Ramos (cell line): ENCODE measurements at regions not wholly inside any gene's neighbourhood (a gene's known extent, or its start where the extent isn't known, plus 50 kb on each side); places are given as distances from the start of the nearest gene placed in this dataset.

Experiments used
- in situ Hi-C: fragments of 300-500 bp; cut with MboI; formaldehyde crosslinking; loops from one replicate; pipeline ENCODE4 v1.14.3; 2022; ENCODE audit warnings: low sequenced_read_pairs; ENCODE audit not compliant: unreplicated experiment

DNA sequence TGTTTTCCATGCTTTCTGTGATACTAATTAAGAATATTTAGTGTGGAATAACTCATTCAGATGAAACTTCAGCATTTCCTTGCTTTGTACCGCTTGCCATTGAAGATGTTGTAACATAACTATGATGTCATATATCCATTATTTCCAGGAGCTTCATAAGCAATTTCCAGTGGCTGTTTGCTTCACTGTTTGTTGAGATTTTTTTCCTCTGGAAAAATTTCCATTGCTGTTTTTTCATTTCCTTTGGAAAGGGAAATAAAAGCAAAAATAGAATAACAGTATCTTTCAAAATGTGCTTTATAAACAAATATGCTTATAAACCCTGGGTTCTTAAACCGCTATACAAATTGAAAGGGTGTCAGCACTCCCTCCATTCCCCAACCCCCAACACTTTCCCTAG, 319.6 kb upstream of the SEMA6D start:
- in situ Hi-C loops: no loop called here

DNA sequence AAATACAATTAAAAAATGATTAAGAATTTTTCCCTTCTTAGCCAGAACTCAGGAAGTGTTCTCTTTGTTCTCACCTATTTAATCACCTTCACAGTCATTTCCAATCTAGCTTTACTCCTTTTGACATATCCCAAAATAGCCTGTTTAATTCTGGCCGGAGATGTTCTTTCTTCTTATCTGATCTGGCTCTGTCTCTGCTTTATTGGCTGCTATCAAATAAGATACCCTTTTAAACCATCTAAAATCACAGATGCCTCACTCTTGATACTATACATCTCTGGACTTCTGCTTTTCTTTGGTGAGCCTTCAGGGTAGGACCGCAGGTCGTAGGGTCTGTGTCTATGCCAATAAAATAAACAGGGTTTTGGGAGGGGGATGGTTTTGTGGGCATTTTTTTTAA, 319.2 kb upstream of the SEMA6D start:
- in situ Hi-C loops: no loop called here

DNA sequence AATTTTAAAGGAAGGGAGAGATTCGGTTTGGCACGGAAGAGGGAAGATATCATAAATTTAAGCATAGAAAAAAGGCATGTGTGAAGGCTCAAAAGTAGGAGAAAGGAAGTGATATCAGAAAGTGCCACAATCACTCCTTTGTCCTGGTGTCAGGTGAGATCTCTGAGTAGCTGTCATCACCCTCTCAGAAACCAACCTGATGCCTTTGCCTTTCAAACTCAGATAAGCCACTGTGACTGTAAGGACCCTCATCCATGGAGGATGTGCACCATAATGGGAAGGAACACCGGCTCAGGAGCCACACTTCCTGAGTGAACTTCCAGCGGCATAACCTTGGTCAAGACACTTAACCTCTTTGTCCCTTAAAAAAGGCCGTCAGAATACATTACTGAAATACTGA, 318.7 kb upstream of the SEMA6D start:
- in situ Hi-C loops: no loop called here

DNA sequence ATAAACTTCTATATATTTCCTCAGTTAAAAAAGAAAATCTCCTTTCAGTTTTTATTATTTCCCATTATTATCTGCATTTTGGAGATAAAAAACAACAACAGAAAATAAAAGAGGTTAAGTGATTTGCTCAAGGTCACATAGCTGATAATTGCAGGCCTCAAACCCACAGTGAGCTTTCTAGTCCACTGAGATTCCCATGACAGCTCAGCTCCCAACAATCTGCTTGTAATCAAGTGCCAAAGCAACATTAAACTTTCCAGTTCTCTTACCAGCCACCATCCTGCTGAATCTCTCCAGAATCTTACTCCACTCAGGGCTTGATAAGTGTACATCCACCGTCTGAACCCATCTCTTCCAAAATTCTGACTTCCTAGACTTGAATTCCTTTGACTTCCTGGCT, 318.2 kb upstream of the SEMA6D start:
- in situ Hi-C loops: no loop called here

DNA sequence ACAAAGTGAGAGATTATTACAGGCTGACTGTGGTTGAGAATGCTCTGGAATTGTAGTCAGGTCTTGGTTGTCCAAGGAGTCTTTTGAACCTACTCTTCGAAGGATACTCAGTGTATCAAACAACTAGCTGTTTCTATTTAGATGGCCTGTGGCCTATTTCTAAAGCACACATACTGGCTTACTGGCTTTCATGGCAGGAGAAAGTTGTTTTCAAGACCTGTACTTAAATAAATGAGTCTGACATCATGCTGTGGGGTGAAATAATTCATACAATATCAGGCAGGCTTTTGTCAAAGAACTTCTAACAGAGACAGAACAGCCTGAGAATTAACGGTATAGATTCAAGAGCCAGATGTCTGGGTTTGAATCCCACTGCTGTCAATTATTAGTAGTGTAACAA, 316.7 kb upstream of the SEMA6D start:
- in situ Hi-C loops: no loop called here

DNA sequence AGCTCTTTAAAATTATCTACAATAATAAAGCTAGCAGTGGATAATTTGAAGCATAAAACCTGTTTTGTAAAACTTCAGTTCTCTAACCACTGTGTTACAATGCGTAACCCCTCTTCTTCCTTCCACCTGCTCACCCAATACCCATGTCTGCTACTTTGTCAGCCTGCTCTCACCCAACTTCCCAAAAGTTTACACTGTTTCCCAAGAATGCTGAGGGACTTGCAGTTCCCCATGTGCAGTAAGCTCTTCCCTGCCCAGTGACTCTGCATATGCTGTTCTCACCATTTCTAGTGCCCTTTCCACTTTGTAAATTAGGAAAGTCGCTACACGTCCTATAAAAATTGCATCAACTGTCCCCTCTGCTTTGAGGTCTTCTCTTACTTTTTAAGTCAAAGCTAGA, 315.9 kb upstream of the SEMA6D start:
- in situ Hi-C loops: no loop called here

DNA sequence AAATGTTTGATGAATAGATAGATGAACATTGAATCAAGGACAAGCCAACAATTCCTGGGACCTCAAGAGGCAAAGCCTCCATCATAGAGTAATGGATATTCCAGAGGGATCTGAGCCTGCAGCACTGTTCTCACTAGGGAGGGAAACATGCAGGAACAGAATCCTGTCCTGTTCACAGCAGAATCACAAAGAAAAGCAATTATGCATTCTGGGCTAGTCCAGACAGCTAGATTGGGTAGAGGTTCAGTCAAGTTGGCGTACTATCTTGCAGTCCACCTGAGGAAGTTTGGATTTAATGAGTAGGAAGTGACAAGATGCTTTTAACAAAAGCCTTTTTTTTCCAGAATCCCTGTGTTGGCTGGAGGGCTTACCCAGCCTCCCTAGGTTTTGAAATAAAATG, 314.5 kb upstream of the SEMA6D start:
- in situ Hi-C loops: no loop called here

DNA sequence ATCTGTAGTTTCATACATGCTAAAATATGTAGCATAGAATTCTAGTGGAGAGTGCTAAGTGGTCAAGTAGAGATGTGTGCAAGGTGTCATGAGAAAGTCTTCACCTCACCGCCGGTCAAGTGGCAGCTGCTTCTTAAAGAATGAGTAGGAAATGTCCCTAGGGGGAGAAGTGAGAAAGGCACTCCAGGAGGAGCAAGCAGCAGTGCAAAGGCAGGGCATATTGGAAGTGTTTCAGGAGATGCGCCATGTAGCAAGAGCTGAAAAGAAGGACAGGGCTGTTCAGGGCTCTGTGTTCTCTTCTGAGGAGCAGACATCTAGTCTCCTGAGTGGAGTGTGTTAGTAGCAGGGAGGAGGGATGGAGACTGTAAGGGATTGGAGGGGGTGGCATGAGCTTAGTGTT, 312.4 kb upstream of the SEMA6D start:
- in situ Hi-C loops: no loop called here

DNA sequence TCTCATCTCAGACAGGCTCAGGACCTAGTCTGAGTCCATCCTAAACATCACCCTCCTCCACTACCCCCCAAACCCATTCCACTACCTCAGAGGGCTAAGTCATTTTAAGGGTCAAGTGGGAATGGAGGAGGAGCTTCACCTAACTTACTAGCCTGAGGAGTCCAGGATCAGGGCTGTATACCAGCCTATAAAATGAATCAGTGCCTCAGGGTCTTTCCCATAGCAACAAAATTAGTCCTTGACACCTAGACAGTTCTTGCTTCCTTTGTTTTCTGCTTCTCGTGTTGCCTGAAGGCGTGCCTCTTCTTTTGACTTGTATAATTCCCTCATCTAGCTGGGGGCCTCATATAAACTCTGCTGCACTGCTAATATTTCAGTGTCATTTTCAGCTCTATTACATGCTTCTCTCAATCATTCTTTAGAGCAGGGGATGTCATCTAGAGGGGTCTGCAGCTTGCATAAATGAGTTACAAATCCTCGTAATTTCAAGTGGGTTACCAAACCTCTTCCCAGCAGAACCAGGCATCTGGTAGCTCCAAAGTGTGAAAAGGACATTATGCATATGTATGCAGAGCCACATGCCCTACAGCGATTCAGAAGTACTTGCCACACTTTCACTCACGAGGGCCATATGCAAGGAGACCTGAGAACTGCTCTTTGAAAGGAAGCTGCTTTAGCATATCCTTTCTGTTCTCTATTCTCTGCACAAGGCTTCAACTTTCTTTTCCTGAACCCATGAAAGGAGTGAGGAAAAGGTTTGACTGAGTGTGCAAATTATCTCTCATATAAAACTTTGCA, 311.7 kb upstream of the SEMA6D start:
- in situ Hi-C loops: no loop called here

DNA sequence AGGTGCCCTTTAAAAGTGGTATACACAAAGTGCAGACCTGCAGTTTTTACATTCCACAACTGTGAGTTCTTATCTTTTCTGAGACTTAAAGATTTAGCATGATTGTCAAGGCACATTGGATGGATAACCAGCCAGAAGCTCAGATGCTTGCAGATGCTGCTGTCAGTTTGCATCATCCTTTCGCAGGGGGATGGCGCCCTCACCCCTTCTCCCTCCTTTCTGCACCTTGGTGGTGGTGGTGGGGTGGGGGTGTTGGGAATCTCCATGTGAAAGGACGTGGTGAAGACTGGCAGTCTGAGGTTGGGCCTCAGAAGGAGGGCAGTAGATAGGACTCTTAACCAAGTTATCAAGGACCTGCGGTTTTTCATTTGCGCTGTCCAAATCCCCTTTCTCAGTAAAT, 309.6 kb upstream of the SEMA6D start:
- in situ Hi-C loops: no loop called here

DNA sequence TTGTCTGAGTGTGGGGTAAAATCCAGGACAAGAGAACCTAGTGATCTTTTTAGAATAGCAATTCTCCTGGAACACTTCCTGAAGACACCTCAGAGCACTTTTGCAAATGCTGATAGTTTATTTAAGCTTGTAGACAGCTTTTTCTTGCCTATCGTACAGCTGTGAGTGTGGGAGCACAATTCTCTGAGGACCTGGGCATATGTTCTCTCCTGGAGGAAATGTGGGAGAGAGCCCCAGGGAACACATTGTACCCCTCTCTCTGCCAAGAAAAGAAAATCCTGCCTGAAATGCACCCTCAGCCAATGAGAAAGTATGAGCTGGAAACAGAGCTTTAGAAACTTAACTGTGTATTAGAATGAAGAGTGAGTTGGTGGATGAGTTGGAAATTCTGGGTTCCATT, 308.3 kb upstream of the SEMA6D start:
- in situ Hi-C loops: no loop called here

DNA sequence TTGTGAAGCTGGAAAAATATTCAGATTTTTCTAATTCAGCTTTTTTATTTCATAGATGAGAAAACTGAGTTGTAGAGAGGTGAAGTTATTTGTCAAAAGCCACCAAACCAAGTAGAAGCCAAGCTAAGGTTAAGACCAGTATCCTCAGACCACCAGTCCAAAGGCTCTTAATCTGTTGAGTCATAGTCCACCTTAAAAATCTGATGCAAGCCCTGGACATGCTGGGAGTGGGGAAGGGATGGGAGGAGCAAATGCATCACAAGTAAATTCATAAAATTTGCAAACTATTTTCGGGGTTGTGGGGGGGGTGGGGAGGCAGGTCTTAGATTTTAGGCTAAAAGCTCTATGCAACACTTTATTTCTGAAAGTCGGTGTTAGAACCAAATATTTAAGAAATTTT, 307.7 kb upstream of the SEMA6D start:
- in situ Hi-C loops: no loop called here

DNA sequence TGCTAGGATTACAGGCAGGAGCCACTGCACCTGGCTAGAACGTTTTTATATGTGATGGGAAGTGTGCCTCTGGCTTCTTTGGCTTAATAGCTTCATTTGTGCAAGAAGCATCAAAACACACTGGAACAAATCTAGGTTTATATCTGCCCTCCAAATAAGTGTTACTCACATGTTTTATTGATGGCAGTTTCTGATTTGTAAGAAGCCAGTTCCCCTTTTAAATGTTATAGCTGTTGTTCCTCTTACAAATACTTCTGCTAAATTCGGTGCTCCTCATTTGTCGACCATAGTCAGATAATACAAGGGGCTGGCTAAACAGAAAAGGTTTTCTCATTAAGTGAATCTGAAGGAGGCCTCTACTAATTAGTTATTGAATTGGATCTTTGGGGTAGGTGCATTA, 307.1 kb upstream of the SEMA6D start:
- in situ Hi-C loops: no loop called here

DNA sequence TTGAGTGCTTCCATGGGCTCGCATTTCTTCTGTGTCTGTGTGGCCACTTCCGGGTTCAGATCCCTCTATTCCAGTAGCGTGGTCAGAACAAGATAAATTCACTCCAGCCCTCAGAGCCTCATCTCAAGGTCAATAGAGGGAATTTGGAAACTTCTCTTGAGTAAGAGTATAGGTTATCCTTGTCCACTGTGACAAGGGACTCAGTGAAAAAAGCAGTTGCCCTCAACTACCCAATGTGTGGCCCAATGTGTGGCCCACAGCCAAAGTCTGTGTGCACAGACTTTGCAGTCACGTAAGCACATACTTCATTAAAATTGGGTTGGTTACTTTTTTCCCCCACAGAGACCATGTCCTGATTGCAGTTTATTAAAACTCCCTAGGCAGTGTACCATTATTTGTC, 305.6 kb upstream of the SEMA6D start:
- in situ Hi-C loops: no loop called here

DNA sequence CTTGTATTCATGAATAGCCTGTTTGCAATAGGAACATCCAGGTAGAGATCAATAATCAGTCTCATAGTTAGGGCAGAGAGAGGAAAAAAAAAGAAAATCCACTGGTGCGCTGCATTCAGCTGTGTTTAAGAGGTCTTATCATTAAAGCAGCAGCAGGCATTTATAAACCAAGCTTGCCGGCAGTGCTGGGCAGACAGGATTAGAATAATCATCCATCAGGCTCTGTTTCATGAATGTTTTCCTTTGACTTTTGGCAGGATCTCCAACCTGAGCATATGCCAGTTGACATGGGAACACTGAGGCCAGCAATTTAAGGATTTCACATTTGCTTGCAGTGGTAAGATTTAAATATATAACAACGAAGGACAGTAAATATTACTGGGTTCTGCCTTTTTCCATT, 305.2 kb upstream of the SEMA6D start:
- in situ Hi-C loops: no loop called here

DNA sequence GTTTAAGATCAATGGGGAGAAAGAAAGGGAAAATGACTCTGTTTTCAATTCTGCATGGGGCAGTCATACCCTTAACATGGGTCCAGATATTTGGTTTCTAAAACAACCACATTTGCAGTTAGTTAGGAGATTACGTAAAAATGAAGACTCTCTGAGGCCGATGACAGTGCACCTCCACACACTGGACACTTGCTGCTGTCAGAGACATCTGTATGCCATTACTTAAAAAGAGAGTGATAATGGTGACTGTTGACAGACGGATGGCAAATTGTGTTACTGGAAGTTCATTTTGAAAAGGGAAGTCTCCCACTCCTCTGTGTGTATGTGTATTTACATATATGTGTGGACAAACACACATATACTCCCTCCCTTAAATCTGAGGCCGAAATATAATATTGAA, 304.5 kb upstream of the SEMA6D start:
- in situ Hi-C loops: no loop called here

DNA sequence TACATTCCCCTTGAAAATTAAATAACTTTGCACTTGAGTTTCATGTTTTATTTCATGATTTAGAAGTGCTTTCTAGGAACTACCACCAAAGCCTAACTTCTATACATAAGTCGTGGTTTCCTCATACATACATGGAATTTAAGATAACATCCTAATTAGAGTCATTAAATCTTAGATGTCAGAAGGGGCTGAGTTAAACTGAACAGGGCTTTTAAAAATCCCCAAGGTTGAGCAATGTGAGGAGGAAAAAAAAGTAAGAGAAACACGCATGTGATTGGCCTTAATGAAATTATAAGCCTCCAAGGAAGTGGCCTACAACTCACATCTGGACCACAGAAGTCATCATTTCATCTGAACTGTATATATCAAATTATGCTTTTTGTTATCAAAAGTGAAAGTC, 303.1 kb upstream of the SEMA6D start:
- in situ Hi-C loops: no loop called here

DNA sequence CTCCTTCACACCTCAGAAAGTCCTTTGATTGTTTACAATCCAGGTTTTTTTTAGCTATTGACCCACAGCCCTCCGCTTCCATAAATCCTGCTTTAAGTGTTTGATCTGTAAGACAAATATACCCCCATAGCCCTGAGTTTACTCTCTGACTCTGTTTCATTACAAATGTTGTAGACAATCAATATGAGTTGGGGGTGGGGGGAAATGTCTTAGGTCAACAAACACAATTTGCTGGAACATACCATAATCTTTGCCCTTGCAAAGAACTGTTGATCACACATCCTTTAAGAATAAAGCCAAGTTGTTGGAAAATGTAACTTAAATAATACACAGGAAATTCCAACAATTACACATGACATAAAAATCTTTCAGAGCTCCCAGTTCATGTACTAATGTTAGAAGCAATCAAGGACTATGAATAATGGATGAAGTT, 301.8 kb upstream of the SEMA6D start:
- in situ Hi-C loops: no loop called here

DNA sequence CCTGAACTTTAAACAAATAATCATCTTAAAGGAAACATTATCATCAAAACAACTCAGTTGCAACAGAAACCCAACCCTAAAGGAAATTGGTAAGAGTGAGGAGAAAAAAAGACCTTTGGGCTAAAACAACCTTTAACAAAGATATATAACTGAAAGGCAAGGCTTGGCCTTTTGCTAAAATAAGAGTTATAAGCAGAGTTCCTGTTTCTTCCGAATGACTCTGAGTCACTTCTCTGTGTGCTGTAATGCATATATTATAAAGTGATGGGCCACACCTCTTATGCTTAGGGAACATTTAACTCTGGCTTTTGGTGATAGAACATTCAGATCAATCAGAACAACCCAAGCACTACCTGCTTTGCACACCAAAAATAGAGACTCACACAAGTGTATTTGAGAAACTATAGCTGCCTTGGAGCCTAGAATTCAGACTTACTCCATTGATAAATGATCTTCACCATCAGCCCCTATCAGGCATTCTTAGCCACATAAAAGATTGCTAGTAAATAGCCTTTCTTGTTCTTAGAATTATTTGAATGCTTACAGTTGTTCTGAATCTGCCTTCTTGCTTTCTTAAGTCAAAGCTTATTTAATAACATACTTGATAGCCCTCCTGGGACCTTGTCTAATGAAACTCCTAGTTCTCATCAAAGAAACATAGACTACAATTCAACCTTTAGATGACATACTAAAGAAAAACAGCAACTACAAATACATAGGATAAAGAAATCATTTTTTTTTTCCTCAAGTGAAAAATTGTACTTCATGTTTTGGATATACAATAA, 294.2 kb upstream of the SEMA6D start:
- in situ Hi-C loops: no loop called here

DNA sequence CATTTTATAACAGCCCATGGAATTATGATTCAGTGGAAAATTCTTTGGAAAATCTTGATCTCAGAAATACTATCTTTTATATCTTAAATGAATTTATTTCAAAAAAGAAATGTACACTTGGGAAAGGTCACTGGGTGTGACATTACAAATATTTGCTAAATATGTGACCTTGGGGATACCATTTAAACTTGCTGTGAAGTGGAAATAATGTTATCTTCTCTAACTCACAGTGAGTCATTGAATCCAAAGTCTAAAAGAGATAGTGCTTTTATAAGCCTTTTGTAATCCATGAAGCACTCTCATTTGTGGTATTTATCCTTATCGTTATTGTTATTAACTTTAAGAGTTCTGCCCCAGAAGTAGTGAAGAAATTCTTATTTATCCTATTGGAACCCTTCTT, 289.8 kb upstream of the SEMA6D start:
- in situ Hi-C loops: no loop called here

DNA sequence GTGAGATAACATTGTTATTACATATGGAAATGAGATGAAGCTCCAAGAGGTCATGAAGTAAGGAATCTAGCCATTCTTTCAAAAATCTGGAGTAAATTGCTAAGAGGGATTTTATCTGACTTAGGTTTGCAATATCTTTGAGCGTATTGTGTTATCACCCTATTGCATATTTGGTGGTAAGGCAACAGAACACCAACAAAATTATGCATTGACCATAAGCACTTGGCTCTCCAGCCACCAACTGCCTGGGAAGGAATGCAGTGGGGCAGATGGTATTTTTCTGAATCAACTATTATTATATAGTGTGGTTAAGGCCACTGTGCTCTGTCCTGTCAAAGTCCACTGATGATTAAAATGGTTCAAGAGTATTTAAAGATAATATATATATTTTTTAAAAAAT, 287.9 kb upstream of the SEMA6D start:
- in situ Hi-C loops: no loop called here

DNA sequence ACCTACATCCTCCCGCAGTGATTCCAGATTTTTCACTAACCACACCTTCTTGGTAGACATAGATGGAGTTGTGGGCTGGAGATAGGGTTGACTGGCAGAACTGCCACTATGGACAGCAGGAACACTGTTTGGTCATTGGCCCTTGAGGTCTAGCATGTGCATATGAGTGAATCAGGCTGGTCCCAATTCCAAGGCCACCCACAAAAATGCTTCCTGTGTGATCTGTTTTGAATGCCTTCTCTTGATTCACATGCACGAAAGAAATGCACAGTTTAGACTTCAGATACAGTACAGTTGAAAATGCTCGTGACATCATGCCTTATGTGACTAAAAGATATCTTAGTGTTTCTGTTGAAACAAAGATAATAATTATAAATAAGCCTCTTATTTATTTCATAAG, 285.8 kb upstream of the SEMA6D start:
- in situ Hi-C loops: no loop called here
